Trophoblast cell (in vitro differentiated cells and primary cell): ENCODE measurements at regions not wholly inside any gene's neighbourhood (a gene's known extent, or its start where the extent isn't known, plus 50 kb on each side); places are given as distances from the start of the nearest gene placed in this dataset.
A peak's percentile ranks its signal among the peaks of the same experiment; 100 is the strongest.

Experiments
- DNase-seq, 2 donors: peaks; one replicate each; pipeline ENCODE4 v3.0.0-alpha.2; 2016
- H2AFZ ChIP-seq: 2 replicates; pipeline ENCODE4 v1.6.1; 2013; ENCODE audit warnings: low read length, moderate library complexity, mild to moderate bottlenecking; ENCODE audit not compliant: insufficient read depth, poor library complexity
- H2AK5ac ChIP-seq: 2 replicates; pipeline ENCODE4 v1.6.1; 2013; ENCODE audit warnings: mild to moderate bottlenecking, low read length
- H2BK120ac ChIP-seq: 2 replicates; pipeline ENCODE4 v1.6.1; 2013; ENCODE audit warnings: low read length, mild to moderate bottlenecking, moderate library complexity; ENCODE audit not compliant: insufficient read depth, poor library complexity
- H2BK12ac ChIP-seq: 2 replicates; pipeline ENCODE4 v1.6.1; 2013; ENCODE audit warnings: mild to moderate bottlenecking, low read length, moderate library complexity
- H2BK5ac ChIP-seq: 2 replicates; pipeline ENCODE4 v1.6.1; 2013; ENCODE audit warnings: low read length, low read depth, moderate library complexity, mild to moderate bottlenecking; ENCODE audit not compliant: poor library complexity
- H3K14ac ChIP-seq: 2 replicates; pipeline ENCODE4 v1.6.1; 2013; ENCODE audit warnings: mild to moderate bottlenecking, low read length
- H3K18ac ChIP-seq: 2 replicates; pipeline ENCODE4 v1.6.1; 2013; ENCODE audit warnings: mild to moderate bottlenecking, low read length
- H3K23ac ChIP-seq: 2 replicates; pipeline ENCODE4 v1.6.1; 2013; ENCODE audit warnings: low read length
- H3K27ac ChIP-seq: 2 replicates; pipeline ENCODE4 v1.5.1; 2013; ENCODE audit warnings: low read depth, mild to moderate bottlenecking, inconsistent platforms, low read length, moderate library complexity
- H3K27me3 ChIP-seq: 2 replicates; pipeline ENCODE4 v1.6.1; 2013; ENCODE audit warnings: inconsistent platforms, mild to moderate bottlenecking, low read length, moderate library complexity; ENCODE audit not compliant: insufficient read depth
- H3K36me3 ChIP-seq, 2 experiments: 1 replicate in 1 of 2; 2 replicates in 1 of 2; pipeline ENCODE4 v1.6.1; 2013; ENCODE audit warnings: low read length in 2 of 2, mild to moderate bottlenecking in 2 of 2, moderate library complexity in 1 of 2; ENCODE audit not compliant: insufficient read depth in 2 of 2, control insufficient read depth in 1 of 2
- H3K4ac ChIP-seq: 2 replicates; pipeline ENCODE4 v1.6.1; 2013; ENCODE audit warnings: low read depth, mild to moderate bottlenecking, low read length, moderate library complexity
- H3K4me1 ChIP-seq, 2 experiments: 1 replicate in 1 of 2; 2 replicates in 1 of 2; pipeline ENCODE4 v1.6.1; 2013; ENCODE audit warnings: low read length in 2 of 2, mild to moderate bottlenecking in 2 of 2, moderate library complexity in 1 of 2; ENCODE audit not compliant: insufficient read depth in 2 of 2, control insufficient read depth in 1 of 2
- H3K4me2 ChIP-seq: 2 replicates; pipeline ENCODE4 v1.6.1; 2013; ENCODE audit warnings: inconsistent platforms, mild to moderate bottlenecking, low read length, moderate library complexity
- H3K4me3 ChIP-seq: 2 replicates; pipeline ENCODE4 v1.5.1; 2013; ENCODE audit warnings: mild to moderate bottlenecking, low read depth, low read length, inconsistent platforms
- H3K79me1 ChIP-seq: one replicate; pipeline ENCODE4 v1.6.1; 2013; ENCODE audit warnings: low read length
- H3K79me2 ChIP-seq: 2 replicates; pipeline ENCODE4 v1.6.1; 2013; ENCODE audit warnings: low read length, mild to moderate bottlenecking; ENCODE audit not compliant: control insufficient read depth, insufficient read depth, poor library complexity
- H3K9ac ChIP-seq: 2 replicates; pipeline ENCODE4 v1.6.1; 2013; ENCODE audit warnings: mild to moderate bottlenecking, low read length
- H3K9me3 ChIP-seq: 2 replicates; pipeline ENCODE4 v1.6.1; 2013; ENCODE audit warnings: low read depth, mild to moderate bottlenecking, control low read depth, inconsistent platforms, low read length; ENCODE audit not compliant: insufficient read depth
- H4K12ac ChIP-seq: 2 replicates; pipeline ENCODE4 v1.6.1; 2013; ENCODE audit warnings: low read depth, mild to moderate bottlenecking, low read length, moderate library complexity
- H4K8ac ChIP-seq: 2 replicates; pipeline ENCODE4 v1.6.1; 2013; ENCODE audit warnings: low read depth, mild to moderate bottlenecking, low read length, moderate library complexity
- H4K91ac ChIP-seq: one replicate; pipeline ENCODE4 v1.6.1; 2013; ENCODE audit warnings: low read depth, mild to moderate bottlenecking, low read length, moderate library complexity
- WGBS: extraction: QIAGEN DNeasy Blood & Tissue Kit; methylation state at CpG from one replicate; pipeline ENCODE4 v1.1.7; 2013; ENCODE audit warnings: missing lambda C conversion rate; ENCODE audit not compliant: insufficient read length, insufficient coverage; ENCODE audit errors: extremely low coverage; 5-methylcytosine and 5-hydroxymethylcytosine counted together

GRCh38 chr6:119961450-119961849 lies 611.9 kb upstream of the MAN1A1 start:
- Histone ChIP-seq H3K36me3 (no peaks in the 10 kb centered on the region), H3K27ac (no peak overlapping the region), H2BK12ac (no peak overlapping the region), H4K12ac (no peak overlapping the region), H3K9ac (no peak overlapping the region), H3K4me2 (no peak overlapping the region), H3K4me3 (no peak overlapping the region), H3K79me2 (no peaks in the 10 kb centered on the region), H2AFZ (no peak overlapping the region), H2AK5ac (no peak overlapping the region), H2BK120ac (no peak overlapping the region), H4K91ac (no peak overlapping the region), H3K18ac (no peak overlapping the region), H3K79me1 (no peaks in the 10 kb centered on the region), H3K27me3 (no peaks in the 10 kb centered on the region), H3K9me3 (no peaks in the 10 kb centered on the region), H3K14ac (no peak overlapping the region), H4K8ac (no peak overlapping the region), H2BK5ac (no peak overlapping the region), H3K4me1 (peaks cover 4 to 10% of the 10 kb centered on the region in 2 experiments), H3K4ac (no peak overlapping the region), H3K23ac (no peak overlapping the region)
- no CpG with 5 or more reads among the region's 2 CpGs for WGBS
- DNase-seq = peak; percentile 37 to 60

- Histone ChIP-seq H3K4ac (no peak overlapping the region), H2AFZ (no peak overlapping the region), H3K79me1 (no peaks in the 10 kb centered on the region), H3K23ac (no peak overlapping the region), H2BK120ac (no peak overlapping the region), H2BK5ac (no peak overlapping the region), H2AK5ac (no peak overlapping the region), H3K9me3 (no peaks in the 10 kb centered on the region), H4K12ac (no peak overlapping the region), H4K8ac (no peak overlapping the region), H4K91ac (no peak overlapping the region), H3K27me3 (no peaks in the 10 kb centered on the region), H2BK12ac (no peak overlapping the region), H3K36me3 (no peaks in the 10 kb centered on the region), H3K18ac (no peak overlapping the region), H3K14ac (no peak overlapping the region), H3K4me3 (no peak overlapping the region), H3K9ac (no peak overlapping the region), H3K4me1 (peaks cover 4 to 10% of the 10 kb centered on the region in 2 experiments), H3K27ac (no peak overlapping the region), H3K4me2 (no peak overlapping the region), H3K79me2 (no peaks in the 10 kb centered on the region)
- no CpG with 5 or more reads among the region's 5 CpGs for WGBS
- DNase-seq = peak in 1 of 2 donors; percentile 34
These were observed 610.9 kb upstream of the MAN1A1 start for GRCh38 chr6:119960456-119960855.

- Histone ChIP-seq H3K9ac (no peak overlapping the region), H2BK5ac (no peak overlapping the region), H3K9me3 (no peaks in the 10 kb centered on the region), H4K91ac (no peak overlapping the region), H3K27me3 (no peaks in the 10 kb centered on the region), H2AFZ (no peak overlapping the region), H4K8ac (no peak overlapping the region), H3K14ac (no peak overlapping the region), H3K27ac (no peak overlapping the region), H3K4me2 (peak overlapping the region; percentile 7), H3K4ac (no peak overlapping the region), H2BK12ac (no peak overlapping the region), H3K79me2 (no peaks in the 10 kb centered on the region), H3K18ac (no peak overlapping the region), H3K23ac (no peak overlapping the region), H3K4me1 (peaks cover 4 to 10% of the 10 kb centered on the region in 2 experiments), H2AK5ac (no peak overlapping the region), H4K12ac (no peak overlapping the region), H3K79me1 (no peaks in the 10 kb centered on the region), H2BK120ac (no peak overlapping the region), H3K36me3 (no peaks in the 10 kb centered on the region), H3K4me3 (no peak overlapping the region)
- no CpG with 5 or more reads among the region's 3 CpGs for WGBS
- DNase-seq = peak in 1 of 2 donors; percentile 19
These were observed 610.5 kb upstream of the MAN1A1 start for GRCh38 chr6:119960036-119960435.

GRCh38 chr6:119957195-119957594 lies 607.6 kb upstream of the MAN1A1 start:
- Histone ChIP-seq H2BK12ac (no peak overlapping the region), H3K27me3 (no peaks in the 10 kb centered on the region), H3K4me2 (peak overlapping the region; percentile 26), H3K9ac (no peak overlapping the region), H2AK5ac (no peak overlapping the region), H3K23ac (no peak overlapping the region), H3K4me3 (no peak overlapping the region), H4K8ac (no peak overlapping the region), H3K4ac (no peak overlapping the region), H2BK120ac (no peak overlapping the region), H3K36me3 (no peaks in the 10 kb centered on the region), H3K4me1 (peaks cover 4 to 10% of the 10 kb centered on the region in 2 experiments), H3K18ac (no peak overlapping the region), H3K79me1 (no peaks in the 10 kb centered on the region), H3K27ac (peak overlapping the region; percentile 52), H3K79me2 (no peaks in the 10 kb centered on the region), H4K12ac (no peak overlapping the region), H3K14ac (no peak overlapping the region), H4K91ac (no peak overlapping the region), H2AFZ (no peak overlapping the region), H2BK5ac (peak overlapping the region; percentile 25), H3K9me3 (no peaks in the 10 kb centered on the region)
- WGBS = no CpG with 5 or more reads among the region's 3 CpGs
- peak in 1 of 2 donors; percentile 41 for DNase-seq
